ENCODE measurements at regions not wholly inside any gene's neighbourhood (a gene's known extent, or its start where the extent isn't known, plus 50 kb on each side); places are given as distances from the start of the nearest gene placed in this dataset.
A peak's percentile ranks its signal among the peaks of the same experiment; 100 is the strongest.

DNA sequence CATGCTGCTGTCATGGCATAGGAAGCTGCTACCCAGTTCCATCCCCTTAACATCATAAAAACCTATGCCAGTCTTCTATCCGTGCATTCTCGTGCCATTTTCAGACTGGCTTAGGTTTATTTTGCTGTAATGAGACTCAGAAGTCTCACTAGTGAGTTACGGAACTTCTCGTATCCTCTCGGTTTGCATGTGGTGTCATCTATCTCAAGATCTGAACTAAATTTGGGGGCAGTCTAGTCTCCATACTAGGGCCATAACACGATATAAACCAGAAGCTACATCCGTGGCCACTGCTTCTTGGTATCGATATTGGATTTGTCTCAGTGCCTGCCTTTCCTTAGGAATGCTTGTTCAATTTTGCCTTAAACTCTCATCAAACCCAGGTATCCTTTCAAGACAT lies 771.2 kb upstream of the CDH10 start (continued):
- TF ChIP-seq ZNF425 (CRISPR knock-in tag; conservative IDR thresholded peaks at IDR 0.05): peak; percentile 67; the same call in 1 of the 2 replicates
- TF ChIP-seq ERG (CRISPR knock-in tag; IDR thresholded peaks at IDR 0.05): no peak
- no peak for TF ChIP-seq NR1H2 (CRISPR knock-in tag; IDR thresholded peaks at IDR 0.05)

DNA sequence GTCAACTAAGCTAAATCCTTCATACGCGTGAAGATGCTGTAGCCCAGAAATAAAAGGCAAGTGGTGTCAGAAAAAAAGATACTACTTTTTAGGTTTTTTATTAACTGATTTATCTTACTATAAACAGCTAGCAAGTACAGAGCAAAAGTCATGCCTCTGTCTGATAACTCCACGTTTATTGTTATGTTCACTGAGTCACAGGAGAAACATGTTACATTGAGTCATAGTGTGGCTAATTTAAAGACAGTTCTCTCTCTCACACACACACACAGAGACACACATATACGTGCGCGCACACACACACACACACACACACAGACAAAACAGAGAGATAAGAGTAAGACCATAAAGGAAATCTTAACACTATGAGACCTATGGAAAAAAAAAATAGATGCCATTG lies 770.0 kb upstream of the CDH10 start:
- CTCF ChIA-PET: no interaction called here

GRCh38 chr5:25412116-25412661 lies 767.4 kb upstream of the CDH10 start:
- H3K27me3 Mint-ChIP-seq (ENCODE audit: low read depth): no peaks in the 10 kb centered on the region
- ATAC-seq (no peak), DNase-seq (ENCODE audit: low spot score) (no peak)
- H3K36me3 Mint-ChIP-seq: peaks cover 46% of the 10 kb centered on the region
- ChIA-PET POLR2A (no interaction called here), CTCF (no interaction called here)
- H3K9me3 Mint-ChIP-seq: peaks cover 43% of the 10 kb centered on the region
- peak overlapping the region; percentile 84 for H3K27ac Mint-ChIP-seq
- H3K4me3 Mint-ChIP-seq: no peak overlapping the region
- H3K4me1 Mint-ChIP-seq: 0 out of 2 replicates have a peak, but pooled peaks cover 3% of the 10 kb centered on the region
- TF ChIP-seq FOXP1 (CRISPR knock-in tag; IDR thresholded peaks at IDR 0.05; ENCODE audit: borderline replicate concordance) (no peak), RELA (CRISPR knock-in tag; IDR thresholded peaks at IDR 0.05; ENCODE audit: borderline replicate concordance) (no peak), NFATC4 (CRISPR knock-in tag; IDR thresholded peaks at IDR 0.05) (0 out of 2 replicates have a peak, but pooled peaks have one; percentile 15), NR1H2 (CRISPR knock-in tag; IDR thresholded peaks at IDR 0.05) (no peak), ZNF425 (CRISPR knock-in tag; conservative IDR thresholded peaks at IDR 0.05) (0 out of 2 replicates have a peak, but pooled peaks have one; percentile 59), SMAD3 (CRISPR knock-in tag; IDR thresholded peaks at IDR 0.05; ENCODE audit: borderline replicate concordance) (no peak), JAZF1 (CRISPR knock-in tag; IDR thresholded peaks at IDR 0.05) (peak; percentile 57; the same call in 1 of the 2 replicates), ZMAT4 (CRISPR knock-in tag; IDR thresholded peaks at IDR 0.05) (peak; percentile 52; the same call in 1 of the 2 replicates), ERG (CRISPR knock-in tag; IDR thresholded peaks at IDR 0.05) (peak; percentile 77; the same call in 1 of the 2 replicates)
- TF ChIP-seq, protein P1, sequence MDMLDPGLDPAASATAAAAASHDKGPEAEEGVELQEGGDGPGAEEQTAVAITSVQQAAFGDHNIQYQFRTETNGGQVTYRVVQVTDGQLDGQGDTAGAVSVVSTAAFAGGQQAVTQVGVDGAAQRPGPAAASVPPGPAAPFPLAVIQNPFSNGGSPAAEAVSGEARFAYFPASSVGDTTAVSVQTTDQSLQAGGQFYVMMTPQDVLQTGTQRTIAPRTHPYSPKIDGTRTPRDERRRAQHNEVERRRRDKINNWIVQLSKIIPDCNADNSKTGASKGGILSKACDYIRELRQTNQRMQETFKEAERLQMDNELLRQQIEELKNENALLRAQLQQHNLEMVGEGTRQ (CRISPR knock-in tag; IDR thresholded peaks at IDR 0.05): no peak

More for the DNA sequence above, 770.0 kb upstream of the CDH10 start:
- Mint-ChIP-seq H3K36me3 (peaks cover 26% of the 10 kb centered on the region), H3K27me3 (ENCODE audit: low read depth) (no peaks in the 10 kb centered on the region), H3K27ac (peak overlapping the region; percentile 20; the same call in 1 of the 2 replicates), H3K4me3 (no peak overlapping the region), H3K4me1 (0 out of 2 replicates have a peak, but pooled peaks cover 3% of the 10 kb centered on the region), H3K9me3 (peaks cover 23% of the 10 kb centered on the region)
- DNase-seq (ENCODE audit: low spot score) (no peak), ATAC-seq (no peak)
- POLR2A ChIA-PET: no interaction called here
- TF ChIP-seq AFF4 (CRISPR knock-in tag; IDR thresholded peaks at IDR 0.05; ENCODE audit: borderline replicate concordance) (no peak), ZNF671 (CRISPR knock-in tag; IDR thresholded peaks at IDR 0.05) (0 out of 2 replicates have a peak, but pooled peaks have one; percentile 7), ZMAT4 (CRISPR knock-in tag; IDR thresholded peaks at IDR 0.05) (peak; percentile 2; the same call in 1 of the 2 replicates)

Measured in WTC11 (cell line).